BLaER1 (cell line): ENCODE measurements at regions not wholly inside any gene's neighbourhood (a gene's known extent, or its start where the extent isn't known, plus 50 kb on each side); places are given as distances from the start of the nearest gene placed in this dataset.

Experiments
- H3K27ac ChIP-seq: shearing (Covaris generic); formaldehyde crosslinking; 2 replicates; pipeline ENCODE4 v1.8.1; 2022
- H3K27me3 ChIP-seq: shearing (Covaris generic); formaldehyde crosslinking; 2 replicates; pipeline ENCODE4 v1.8.1; 2022
- H3K36me3 ChIP-seq: shearing (Covaris generic); formaldehyde crosslinking; 2 replicates; pipeline ENCODE4 v1.8.1; 2022
- H3K4me1 ChIP-seq: shearing (Covaris generic); formaldehyde crosslinking; 2 replicates; pipeline ENCODE4 v1.8.1; 2022
- H3K4me2 ChIP-seq: shearing (Covaris generic); formaldehyde crosslinking; 2 replicates; pipeline ENCODE4 v1.8.1; 2022
- H3K4me3 ChIP-seq: shearing (Covaris generic); formaldehyde crosslinking; 2 replicates; pipeline ENCODE4 v1.8.1; 2022
- H3K9ac ChIP-seq: shearing (Covaris generic); formaldehyde crosslinking; 2 replicates; pipeline ENCODE4 v1.8.1; 2022
- H3K9me3 ChIP-seq: shearing (Covaris generic); formaldehyde crosslinking; 2 replicates; pipeline ENCODE4 v1.8.1; 2022
- H4K20me1 ChIP-seq: shearing (Covaris generic); formaldehyde crosslinking; 2 replicates; pipeline ENCODE4 v1.8.1; 2022
- Cebpa-rat ChIP-seq: shearing (Covaris generic); IDR thresholded peaks from 2 replicates; pipeline ENCODE4 v1.8.1; 2022

DNA sequence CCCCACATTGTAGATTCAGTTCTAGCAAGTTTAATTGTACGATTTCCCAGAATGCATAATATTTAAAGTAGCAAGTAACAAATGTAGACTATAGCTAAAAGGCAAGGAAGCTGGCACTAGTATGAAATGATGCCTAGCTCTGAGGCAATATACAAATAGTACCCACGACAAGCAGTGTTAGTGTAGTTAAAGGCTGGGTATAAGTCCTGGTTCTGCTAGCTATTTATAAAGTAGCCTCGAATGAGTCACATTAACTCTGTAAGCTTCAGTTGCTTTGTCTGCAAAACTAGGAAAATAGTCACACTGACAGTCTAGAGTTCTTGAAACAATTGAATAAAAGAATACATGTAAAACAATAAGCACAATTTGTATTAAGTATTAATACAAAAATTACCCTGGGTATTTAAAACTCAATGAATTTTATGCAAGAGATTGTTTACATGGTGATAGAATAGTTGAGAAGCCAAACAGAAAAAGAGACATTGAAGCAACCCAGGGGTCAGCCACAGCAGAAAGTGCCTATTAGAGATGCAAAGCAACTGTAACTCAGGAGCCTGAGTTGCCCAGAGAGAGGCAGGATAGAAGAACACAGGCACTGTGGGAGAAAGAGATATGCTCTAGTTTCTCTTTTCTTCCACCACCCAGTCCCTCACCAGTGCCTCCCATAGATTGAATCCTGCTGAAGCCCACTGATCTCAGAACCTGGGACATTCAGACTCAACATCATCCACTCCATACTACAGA is 949.0 kb downstream of the C4orf33 start:
- no peak overlapping the region for H3K4me3 ChIP-seq
- H3K27ac ChIP-seq, result no peak overlapping the region
- no peaks in the 10 kb centered on the region for H3K27me3 ChIP-seq
- no peaks in the 10 kb centered on the region for H3K4me1 ChIP-seq
- no peak for TF ChIP-seq Cebpa-rat
- H4K20me1 ChIP-seq, result no peaks in the 10 kb centered on the region
- H3K36me3 ChIP-seq, result no peaks in the 10 kb centered on the region
- H3K9me3 ChIP-seq, result no peaks in the 10 kb centered on the region
- no peak overlapping the region for H3K4me2 ChIP-seq
- no peak overlapping the region for H3K9ac ChIP-seq

DNA sequence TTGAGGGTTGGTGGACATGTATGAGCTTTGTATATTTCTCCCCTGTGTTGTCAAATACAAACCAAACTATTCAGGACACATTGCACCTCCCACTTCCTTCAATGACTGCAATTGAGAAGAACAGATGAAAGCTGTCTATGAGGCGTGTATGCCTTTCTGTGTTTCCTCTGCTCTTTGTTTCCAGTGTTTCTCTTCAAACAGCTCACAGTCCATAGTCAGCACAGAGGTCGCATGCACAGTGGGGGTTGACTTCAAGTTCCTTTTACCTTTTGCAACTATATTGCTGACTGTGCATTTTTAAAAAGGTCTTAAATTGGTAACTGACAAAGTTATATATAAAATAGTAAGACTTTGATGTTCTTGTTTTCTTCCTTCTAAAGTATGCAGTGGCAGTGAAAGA is 957.8 kb downstream of the C4orf33 start:
- Histone ChIP-seq H3K4me3 (no peak overlapping the region), H3K27me3 (no peaks in the 10 kb centered on the region), H3K4me2 (no peak overlapping the region), H3K4me1 (no peaks in the 10 kb centered on the region), H3K36me3 (no peaks in the 10 kb centered on the region), H3K27ac (no peak overlapping the region), H3K9ac (no peak overlapping the region), H4K20me1 (no peaks in the 10 kb centered on the region), H3K9me3 (no peaks in the 10 kb centered on the region; the same call in 1 of the 2 replicates)
- TF ChIP-seq Cebpa-rat, result no peak

DNA sequence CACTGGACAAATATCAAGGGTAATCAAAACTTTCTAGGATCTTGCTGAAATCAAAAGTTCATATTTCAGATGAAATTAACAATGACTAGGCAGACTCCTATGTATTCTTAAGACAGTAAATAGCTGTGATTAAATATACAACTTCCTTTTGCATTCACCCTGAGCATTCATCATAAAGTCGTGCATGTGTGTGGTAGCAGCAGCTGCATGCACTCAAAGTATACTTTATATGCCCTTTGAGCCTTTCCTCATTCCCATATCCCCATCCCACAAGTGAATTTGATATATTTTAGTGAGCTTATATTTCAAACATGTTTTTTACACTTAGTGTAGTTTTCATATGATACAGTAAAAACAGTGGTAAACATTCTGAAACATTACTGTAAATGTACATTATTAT is 959.0 kb downstream of the C4orf33 start:
- TF ChIP-seq Cebpa-rat, result no peak
- Histone ChIP-seq H3K4me1 (no peaks in the 10 kb centered on the region), H4K20me1 (no peaks in the 10 kb centered on the region), H3K36me3 (no peaks in the 10 kb centered on the region), H3K9ac (no peak overlapping the region), H3K9me3 (no peaks in the 10 kb centered on the region; the same call in 1 of the 2 replicates), H3K27ac (no peak overlapping the region), H3K4me3 (no peak overlapping the region), H3K27me3 (no peaks in the 10 kb centered on the region), H3K4me2 (no peak overlapping the region)

DNA sequence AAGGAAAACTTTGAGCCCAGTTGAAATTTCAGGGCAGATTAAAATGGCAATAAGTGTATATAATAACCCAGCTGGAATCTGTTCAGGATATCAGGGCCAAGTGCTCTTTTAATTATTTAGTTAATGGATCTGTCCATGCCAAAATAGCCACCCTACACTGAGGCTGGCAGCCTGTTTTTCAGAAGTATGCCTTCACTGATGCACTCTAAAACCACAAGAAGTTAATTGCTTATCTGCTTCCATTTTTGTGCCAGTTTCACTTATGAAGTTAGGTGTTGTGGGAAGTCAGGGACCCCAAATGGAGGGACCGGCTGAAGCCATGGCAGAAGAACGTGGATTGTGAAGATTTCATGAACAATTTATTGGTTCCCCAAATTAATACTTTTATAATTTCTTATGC is 960.3 kb downstream of the C4orf33 start:
- Histone ChIP-seq H3K27me3 (no peaks in the 10 kb centered on the region), H3K4me3 (no peak overlapping the region), H3K36me3 (no peaks in the 10 kb centered on the region), H3K9me3 (no peaks in the 10 kb centered on the region; the same call in 1 of the 2 replicates), H4K20me1 (no peaks in the 10 kb centered on the region), H3K9ac (no peak overlapping the region), H3K4me1 (no peaks in the 10 kb centered on the region), H3K27ac (no peak overlapping the region), H3K4me2 (no peak overlapping the region)
- TF ChIP-seq Cebpa-rat, result no peak

DNA sequence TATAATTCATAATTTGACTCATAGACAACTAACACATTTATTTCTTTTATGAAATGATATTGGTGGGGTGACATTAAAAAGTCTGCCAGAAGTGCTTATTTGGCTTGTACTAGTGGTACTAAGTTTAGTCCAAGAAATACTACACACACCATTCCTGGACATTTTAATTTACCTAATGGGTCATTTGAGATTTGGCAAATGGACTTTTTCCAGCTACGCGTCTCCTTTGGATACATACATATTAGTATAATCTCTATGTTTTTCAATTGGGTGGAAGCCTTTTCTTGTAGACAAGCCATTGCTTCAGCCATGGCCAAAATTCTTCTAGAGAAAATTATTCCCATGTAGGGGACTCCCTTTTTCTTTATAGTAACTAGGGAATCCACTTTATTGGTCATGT is 968.5 kb downstream of the C4orf33 start:
- Histone ChIP-seq H3K27ac (no peak overlapping the region), H3K9ac (no peak overlapping the region), H3K4me1 (no peaks in the 10 kb centered on the region), H3K9me3 (no peaks in the 10 kb centered on the region), H3K36me3 (no peaks in the 10 kb centered on the region), H4K20me1 (no peaks in the 10 kb centered on the region), H3K4me2 (no peak overlapping the region), H3K27me3 (no peaks in the 10 kb centered on the region), H3K4me3 (no peak overlapping the region)
- no peak for TF ChIP-seq Cebpa-rat

DNA sequence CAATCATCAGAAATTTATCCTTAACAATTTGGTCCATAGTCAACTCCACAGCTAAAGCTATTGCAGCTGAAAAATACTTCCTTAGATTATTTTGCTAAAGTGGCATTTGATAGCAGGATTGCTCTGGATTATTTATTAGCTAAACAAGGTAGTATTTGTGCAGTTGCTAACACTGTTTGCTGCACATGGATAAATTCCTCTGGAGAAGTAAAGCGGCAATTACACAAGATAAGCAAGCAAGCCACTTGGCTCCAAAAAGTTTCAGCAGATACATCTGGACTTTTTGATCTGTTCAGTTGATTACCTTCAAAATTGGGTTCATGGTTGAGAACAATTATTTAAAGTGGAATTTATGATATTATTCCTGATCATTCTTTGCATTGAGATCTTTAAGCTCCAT is 971.5 kb downstream of the C4orf33 start:
- H3K9me3 ChIP-seq, result peaks cover 4% of the 10 kb centered on the region; the same call in 1 of the 2 replicates
- no peak overlapping the region for H3K4me3 ChIP-seq
- no peak overlapping the region for H3K9ac ChIP-seq
- H3K27me3 ChIP-seq, result no peaks in the 10 kb centered on the region
- no peak for TF ChIP-seq Cebpa-rat
- H3K36me3 ChIP-seq, result no peaks in the 10 kb centered on the region
- no peak overlapping the region for H3K27ac ChIP-seq
- H4K20me1 ChIP-seq, result no peaks in the 10 kb centered on the region
- no peaks in the 10 kb centered on the region for H3K4me1 ChIP-seq
- H3K4me2 ChIP-seq, result no peak overlapping the region

DNA sequence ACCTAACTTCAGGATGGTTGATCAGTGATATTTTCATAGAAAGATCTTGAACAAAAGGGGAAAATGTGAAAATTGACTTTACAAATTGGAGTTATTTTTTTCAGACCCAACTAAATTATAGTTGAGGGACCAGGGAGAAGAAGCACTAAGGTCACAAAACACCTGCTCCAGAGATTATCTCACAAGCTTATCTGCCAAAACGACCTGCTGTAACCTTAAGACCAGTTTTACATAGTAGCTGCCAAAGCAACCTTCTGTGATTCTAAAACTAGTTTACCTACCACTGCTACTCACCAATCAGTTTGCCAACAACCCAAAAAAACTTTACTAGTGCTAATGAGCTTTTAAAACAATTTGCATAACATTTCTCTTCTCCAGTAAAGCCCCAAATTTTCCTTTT is 972.1 kb downstream of the C4orf33 start:
- H3K27me3 ChIP-seq, result no peaks in the 10 kb centered on the region
- H3K4me2 ChIP-seq, result no peak overlapping the region
- peaks cover 4% of the 10 kb centered on the region; the same call in 1 of the 2 replicates for H3K9me3 ChIP-seq
- H3K4me1 ChIP-seq, result no peaks in the 10 kb centered on the region
- H4K20me1 ChIP-seq, result no peaks in the 10 kb centered on the region
- H3K27ac ChIP-seq, result no peak overlapping the region
- H3K9ac ChIP-seq, result no peak overlapping the region
- TF ChIP-seq Cebpa-rat, result no peak
- no peaks in the 10 kb centered on the region for H3K36me3 ChIP-seq
- H3K4me3 ChIP-seq, result no peak overlapping the region

DNA sequence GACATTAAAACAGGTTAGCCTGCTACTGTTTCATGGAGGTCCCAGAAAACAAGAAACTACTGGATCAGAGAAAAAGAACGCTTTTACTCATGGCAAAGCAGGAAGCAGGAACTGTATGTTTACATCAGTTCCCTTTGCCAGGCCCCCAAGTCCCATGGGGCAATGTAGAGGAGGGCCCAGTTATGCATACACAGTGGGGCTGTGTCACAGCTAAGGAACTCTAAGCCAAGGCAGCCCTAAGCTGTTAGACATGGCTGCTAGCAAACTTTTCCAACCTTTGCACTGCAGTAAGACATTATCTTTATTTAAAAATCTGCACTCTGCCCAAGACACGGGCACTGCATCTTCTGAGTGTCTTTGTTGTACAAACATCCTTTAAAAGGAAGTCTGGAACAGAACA is 975.8 kb downstream of the C4orf33 start:
- Histone ChIP-seq H3K4me1 (no peaks in the 10 kb centered on the region), H3K4me2 (no peak overlapping the region), H3K27me3 (no peaks in the 10 kb centered on the region), H3K36me3 (no peaks in the 10 kb centered on the region), H3K4me3 (no peak overlapping the region), H4K20me1 (no peaks in the 10 kb centered on the region), H3K9me3 (peaks cover 4% of the 10 kb centered on the region; the same call in 1 of the 2 replicates), H3K27ac (no peak overlapping the region), H3K9ac (no peak overlapping the region)
- no peak for TF ChIP-seq Cebpa-rat

DNA sequence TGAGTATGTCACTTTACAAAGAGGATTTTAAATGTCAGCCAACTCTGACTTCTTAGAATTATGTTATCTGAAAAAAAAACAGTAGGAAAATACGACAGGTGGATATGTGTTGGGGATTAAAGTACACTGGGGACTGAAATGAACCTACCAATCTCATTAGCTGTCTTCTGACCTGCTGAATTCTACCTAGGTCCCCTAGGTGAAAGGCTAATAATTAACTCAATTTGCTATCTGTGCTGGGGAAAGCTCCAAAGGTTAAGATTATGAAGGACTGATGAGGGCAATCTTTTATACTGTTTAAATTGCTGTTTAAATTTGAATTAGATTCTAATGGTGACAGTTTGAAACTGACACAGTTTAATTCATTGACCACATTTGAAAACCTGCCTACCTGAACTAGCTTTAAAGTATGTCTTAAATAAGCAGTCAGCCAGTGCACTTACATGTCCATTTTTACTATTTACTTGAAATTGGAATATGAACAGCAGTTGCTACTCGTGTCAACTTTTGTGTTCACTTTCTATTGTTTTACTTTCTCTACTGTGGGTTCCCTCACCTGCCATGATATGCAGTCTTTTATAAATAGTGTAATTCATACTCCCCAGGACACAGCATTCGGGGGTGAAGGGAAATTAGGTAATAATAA is 977.3 kb downstream of the C4orf33 start:
- Histone ChIP-seq H4K20me1 (no peaks in the 10 kb centered on the region), H3K27ac (no peak overlapping the region), H3K9me3 (peaks cover 4% of the 10 kb centered on the region; the same call in 1 of the 2 replicates), H3K4me1 (no peaks in the 10 kb centered on the region), H3K4me2 (no peak overlapping the region), H3K27me3 (no peaks in the 10 kb centered on the region), H3K36me3 (no peaks in the 10 kb centered on the region), H3K4me3 (no peak overlapping the region), H3K9ac (no peak overlapping the region)
- no peak for TF ChIP-seq Cebpa-rat

DNA sequence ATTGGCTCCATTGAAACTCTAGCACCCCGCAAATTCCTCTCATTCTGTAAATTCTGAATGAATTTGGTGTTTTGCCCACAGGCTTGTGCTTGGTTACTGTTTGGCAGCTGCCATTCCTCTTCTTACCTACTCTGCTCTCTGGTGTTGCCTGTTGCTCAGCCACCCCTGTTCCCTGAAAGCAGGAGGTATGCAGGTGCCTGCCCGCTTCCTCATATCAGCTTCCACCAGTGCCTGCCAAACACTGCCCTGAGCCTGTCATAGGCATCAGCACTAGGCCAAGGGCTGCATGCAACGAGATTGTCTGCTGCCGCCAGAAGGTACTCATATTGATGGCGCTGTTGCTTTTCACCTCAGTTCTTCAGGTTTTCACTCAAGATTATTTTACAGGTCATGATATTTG is 978.1 kb downstream of the C4orf33 start:
- peaks cover 4% of the 10 kb centered on the region; the same call in 1 of the 2 replicates for H3K9me3 ChIP-seq
- H3K27ac ChIP-seq, result no peak overlapping the region
- no peak overlapping the region for H3K4me2 ChIP-seq
- TF ChIP-seq Cebpa-rat, result no peak
- H3K4me1 ChIP-seq, result no peaks in the 10 kb centered on the region
- H4K20me1 ChIP-seq, result no peaks in the 10 kb centered on the region
- no peaks in the 10 kb centered on the region for H3K36me3 ChIP-seq
- H3K27me3 ChIP-seq, result no peaks in the 10 kb centered on the region
- H3K4me3 ChIP-seq, result no peak overlapping the region
- no peak overlapping the region for H3K9ac ChIP-seq
